K562 (cell line): ENCODE measurements at regions not wholly inside any gene's neighbourhood (a gene's known extent, or its start where the extent isn't known, plus 50 kb on each side); places are given as distances from the start of the nearest gene placed in this dataset.

Experiments used
- ATAC-seq: fragments of 200-7000 bp; cut with Tn5 transposase; 3 replicates; pipeline ENCODE4 v1.9.1; 2020; ENCODE audit warnings: moderate library complexity
- BruUV-seq: library from RNA; stranded (reverse); fragments of 400-500 nt; replicated peaks from 2 replicates; lab custom pipeline; 2021; lab: Mats Ljungman, UMichigan
- CTCF ChIA-PET: fragments of 300-600 bp; formaldehyde crosslinking; extraction: SDS; loops from one replicate; lab custom pipeline; 2021; ENCODE audit warnings: low intra/inter-chr PET ratio; lab: Yijun Ruan, JAX
- POLR2A ChIA-PET: fragments of 300-600, 350-650 bp; sonication (Branson Sonifier 250); formaldehyde crosslinking; extraction: SDS; loops from one replicate; lab custom pipeline; 2021; ENCODE audit warnings: antibody characterized with exemption, inconsistent platforms; lab: Yijun Ruan, JAX
- DNase-seq, 4 experiments: peaks; one replicate each; pipeline versions ENCODE4 v3.0.0 to v3.0.0-alpha.2; 2011 to 2018; ENCODE audit warnings: low spot score in 3 of 4, mixed read lengths in 3 of 4; ENCODE audit errors: extremely low read depth in 1 of 4
- FAIRE-seq: peaks from 2 replicates; lab custom pipeline; 2011; peaks lifted over from hg19 to GRCh38; lab: Jason Lieb, UNC
- H2AFZ ChIP-seq: 2 replicates; pipeline ENCODE4 v1.6.0; 2011; ENCODE audit warnings: low read depth, low read length, control low read depth, inconsistent platforms
- H3K27ac ChIP-seq: fragments of 200-600 bp; 3 replicates; pipeline ENCODE4 v1.8.0; 2011; ENCODE audit warnings: low read depth, mild to moderate bottlenecking, control low read depth, inconsistent platforms, low read length, moderate library complexity, mixed read lengths; ENCODE audit errors: extremely low read depth
- H3K27me3 ChIP-seq, 2 experiments: fragments of 300-600 bp in 1 of 2; 2 replicates in 1 of 2; 3 replicates in 1 of 2; pipeline versions ENCODE4 v1.6.0 to v1.8.0; 2011; ENCODE audit warnings: inconsistent platforms in 2 of 2, low read length in 2 of 2, mild to moderate bottlenecking in 1 of 2, mixed read lengths in 1 of 2, moderate library complexity in 1 of 2; ENCODE audit not compliant: control insufficient read depth in 2 of 2, insufficient read depth in 2 of 2
- H3K36me3 ChIP-seq: fragments of 300-600 bp; 3 replicates; pipeline ENCODE4 v1.8.0; 2011; ENCODE audit warnings: mild to moderate bottlenecking, low read length, inconsistent platforms; ENCODE audit not compliant: control insufficient read depth, insufficient read depth
- H3K4me1 ChIP-seq, 2 experiments: fragments of 200-600 bp in 1 of 2; replicated peaks in 1 of 2; 2 replicates in 1 of 2; 3 replicates in 1 of 2; pipeline versions ENCODE4 v1.5.1 to v1.8.0; 2011; ENCODE audit warnings: inconsistent platforms in 2 of 2, low read length in 2 of 2, mild to moderate bottlenecking in 1 of 2, mixed read lengths in 1 of 2, moderate library complexity in 1 of 2; ENCODE audit not compliant: control insufficient read depth in 2 of 2, insufficient read depth in 2 of 2
- H3K4me2 ChIP-seq: 2 replicates; pipeline ENCODE4 v1.6.1; 2011; ENCODE audit warnings: low read length, control low read depth, inconsistent platforms, mixed read lengths; ENCODE audit not compliant: insufficient read depth
- H3K4me3 ChIP-seq: fragments of 200-600 bp; sonication (generic), shearing (Covaris generic); 2 replicates; pipeline ENCODE4 v1.5.1; 2016; ENCODE audit warnings: control low read depth, inconsistent platforms
- H3K79me2 ChIP-seq: fragments of 200-600 bp; 3 replicates; pipeline ENCODE4 v1.8.0; 2011; ENCODE audit warnings: low read length, inconsistent platforms; ENCODE audit not compliant: control insufficient read depth, insufficient read depth
- H3K9ac ChIP-seq, 2 experiments: 2 replicates each; pipeline versions ENCODE4 v1.6.0 to v1.6.1; 2011; ENCODE audit warnings: low read depth in 2 of 2, low read length in 2 of 2, control low read depth in 1 of 2, inconsistent platforms in 1 of 2, mild to moderate bottlenecking in 1 of 2, mixed read lengths in 1 of 2; ENCODE audit not compliant: insufficient read depth in 1 of 2
- H3K9me1 ChIP-seq: one replicate; pipeline ENCODE4 v1.6.0; 2011; ENCODE audit warnings: inconsistent platforms, mild to moderate bottlenecking, low read length, moderate library complexity; ENCODE audit not compliant: control insufficient read depth, insufficient read depth
- H3K9me3 ChIP-seq: replicated peaks from 2 replicates; pipeline ENCODE4 v1.5.1; 2011; ENCODE audit warnings: low read depth, low read length, inconsistent platforms; ENCODE audit not compliant: control insufficient read depth, insufficient read depth
- H4K20me1 ChIP-seq: replicated peaks from 2 replicates; pipeline ENCODE4 v1.6.1; 2011; ENCODE audit warnings: low read length, inconsistent platforms, mixed read lengths; ENCODE audit not compliant: control insufficient read depth, insufficient read depth
- DNMT1 ChIP-seq: fragments of 450-650 bp; IDR thresholded peaks from 2 replicates; pipeline ENCODE4 v1.6.1; 2016; ENCODE audit warnings: antibody characterized with exemption, mild to moderate bottlenecking
- FOXP1 ChIP-seq: sonication (generic); formaldehyde crosslinking; IDR thresholded peaks from 2 replicates; pipeline ENCODE4 v1.8.0; 2022; ENCODE audit warnings: mild to moderate bottlenecking, missing genetic modification reagents
- ILK ChIP-seq: fragments of 450-650 bp; IDR thresholded peaks from 2 replicates; pipeline ENCODE4 v1.6.1; 2016; ENCODE audit warnings: missing genetic modification characterization, low read depth, mild to moderate bottlenecking, missing compliant biosample characterization, moderate library complexity, borderline replicate concordance
- MAX ChIP-seq: sonication (generic); formaldehyde crosslinking; IDR thresholded peaks from 2 replicates; pipeline ENCODE4 v1.9.0; 2022; ENCODE audit warnings: mild to moderate bottlenecking, missing genetic modification reagents
- NFE2L1 ChIP-seq: fragments of 450-650 bp; IDR thresholded peaks from 2 replicates; pipeline ENCODE4 v1.6.1; 2016; ENCODE audit warnings: missing genetic modification characterization, low read depth, mild to moderate bottlenecking, missing compliant biosample characterization, moderate library complexity, borderline replicate concordance
- RBM25 ChIP-seq: fragments of 200-400 bp; formaldehyde crosslinking; IDR thresholded peaks from 2 replicates; pipeline ENCODE4 v1.6.1; 2018; ENCODE audit warnings: low read length, low read depth, moderate library complexity; ENCODE audit not compliant: severe bottlenecking
- REST ChIP-seq, 2 experiments: fragments of 450-650 bp; formaldehyde crosslinking in 1 of 2; IDR thresholded peaks; 2 replicates each; pipeline versions ENCODE4 v1.4.0 to v1.6.1; 2014 to 2020; ENCODE audit warnings: mild to moderate bottlenecking in 2 of 2, borderline replicate concordance in 1 of 2, low read depth in 1 of 2
- TEAD1 ChIP-seq, 2 experiments: fragments of 450-650 bp in 1 of 2; sonication (generic) in 1 of 2; formaldehyde crosslinking; IDR thresholded peaks; 2 replicates each; pipeline versions ENCODE4 v1.4.0 to v1.8.0; 2020 to 2022; ENCODE audit warnings: mild to moderate bottlenecking in 2 of 2, missing genetic modification reagents in 1 of 2
- ZEB2 ChIP-seq: fragments of 450-650 bp; IDR thresholded peaks from 2 replicates; pipeline ENCODE4 v1.6.1; 2016
- ZNF175 ChIP-seq: fragments of 200-800 bp; sonication (Bioruptor generic); IDR thresholded peaks from 2 replicates; pipeline ENCODE4 v1.6.1; 2016; ENCODE audit warnings: low read depth, mild to moderate bottlenecking, missing genetic modification characterization, missing compliant biosample characterization
- ZNF324 ChIP-seq: fragments of 250-450 bp; sonication (Bioruptor Pico); IDR thresholded peaks from 2 replicates; pipeline ENCODE4 v1.4.0; 2020; ENCODE audit warnings: mild to moderate bottlenecking
- ZNF354B ChIP-seq: fragments of 250-450 bp; sonication (Bioruptor Pico); IDR thresholded peaks from 2 replicates; pipeline ENCODE4 v1.4.0; 2020
- WGBS: fragments of 100-300 bp; shearing (Covaris generic); methylation state at CpG from one replicate; pipeline ENCODE4 v1.1.6; 2016; ENCODE audit warnings: low coverage, mixed read lengths; ENCODE audit not compliant: insufficient coverage; ENCODE audit errors: missing lambda C conversion rate; 5-methylcytosine and 5-hydroxymethylcytosine counted together
- in situ Hi-C: fragments of 300-500 bp; cut with MboI; formaldehyde crosslinking; loops from 4 replicates; pipeline ENCODE4 v1.15.0; 2018; ENCODE audit warnings: inconsistent platforms, mixed read lengths
- intact Hi-C: fragments of 100-400 bp; cut with micrococcal nuclease; formaldehyde crosslinking; loops from 2 replicates; pipeline ENCODE4 v1.14.2; 2022
- TF ChIP-seq, protein P1 (sequence below): fragments of 450-650 bp; IDR thresholded peaks from 2 replicates; pipeline ENCODE4 v1.7.1; 2018; ENCODE audit warnings: mild to moderate bottlenecking, low read depth; ENCODE audit not compliant: partially characterized antibody

GRCh38 chr18:67276638-67277037, 239.9 kb downstream of the DSEL start:
- WGBS: 0% methylated on average over 4 of the region's 4 CpGs
- Histone ChIP-seq H3K4me1 (no peaks in the 10 kb centered on the region), H3K27me3 (no peaks in the 10 kb centered on the region), H3K9me3 (no peaks in the 10 kb centered on the region), H3K4me2 (no peak overlapping the region), H3K79me2 (no peaks in the 10 kb centered on the region), H3K9me1 (no peaks in the 10 kb centered on the region), H3K4me3 (no peak overlapping the region), H3K36me3 (no peaks in the 10 kb centered on the region), H4K20me1 (no peaks in the 10 kb centered on the region), H2AFZ (no peak overlapping the region), H3K27ac (no peak overlapping the region), H3K9ac (no peak overlapping the region)
- FAIRE-seq: no peak
- in situ Hi-C loops (no loop called here), intact Hi-C loops (no loop called here)
- POLR2A ChIA-PET: no interaction called here
- CTCF ChIA-PET: no interaction called here
- no peak for ATAC-seq
- BruUV-seq: no TSS peak
- DNase-seq: no peak
- TF ChIP-seq ZNF324 (CRISPR knock-in tag) (no peak), TEAD1 (CRISPR knock-in tag; IDR thresholded peaks at IDR 0.05) (no peak), FOXP1 (CRISPR knock-in tag) (no peak), ZNF354B (CRISPR knock-in tag) (no peak), REST (IDR thresholded peaks at IDR 0.05; ENCODE audit: borderline replicate concordance) (no peak), REST (CRISPR knock-in tag; IDR thresholded peaks at IDR 0.05; ENCODE audit: low read depth) (no peak), DNMT1 (no peak), ZNF175 (CRISPR knock-in tag) (no peak), RBM25 (no peak), ILK (tag) (no peak), NFE2L1 (tag) (no peak), ZEB2 (no peak), MAX (CRISPR knock-in tag) (no peak)
- TF ChIP-seq, protein P1, sequence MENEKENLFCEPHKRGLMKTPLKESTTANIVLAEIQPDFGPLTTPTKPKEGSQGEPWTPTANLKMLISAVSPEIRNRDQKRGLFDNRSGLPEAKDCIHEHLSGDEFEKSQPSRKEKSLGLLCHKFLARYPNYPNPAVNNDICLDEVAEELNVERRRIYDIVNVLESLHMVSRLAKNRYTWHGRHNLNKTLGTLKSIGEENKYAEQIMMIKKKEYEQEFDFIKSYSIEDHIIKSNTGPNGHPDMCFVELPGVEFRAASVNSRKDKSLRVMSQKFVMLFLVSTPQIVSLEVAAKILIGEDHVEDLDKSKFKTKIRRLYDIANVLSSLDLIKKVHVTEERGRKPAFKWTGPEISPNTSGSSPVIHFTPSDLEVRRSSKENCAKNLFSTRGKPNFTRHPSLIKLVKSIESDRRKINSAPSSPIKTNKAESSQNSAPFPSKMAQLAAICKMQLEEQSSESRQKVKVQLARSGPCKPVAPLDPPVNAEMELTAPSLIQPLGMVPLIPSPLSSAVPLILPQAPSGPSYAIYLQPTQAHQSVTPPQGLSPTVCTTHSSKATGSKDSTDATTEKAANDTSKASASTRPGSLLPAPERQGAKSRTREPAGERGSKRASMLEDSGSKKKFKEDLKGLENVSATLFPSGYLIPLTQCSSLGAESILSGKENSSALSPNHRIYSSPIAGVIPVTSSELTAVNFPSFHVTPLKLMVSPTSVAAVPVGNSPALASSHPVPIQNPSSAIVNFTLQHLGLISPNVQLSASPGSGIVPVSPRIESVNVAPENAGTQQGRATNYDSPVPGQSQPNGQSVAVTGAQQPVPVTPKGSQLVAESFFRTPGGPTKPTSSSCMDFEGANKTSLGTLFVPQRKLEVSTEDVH: no peak
